Activated CD4-positive, alpha-beta T cell treated with anti-CD3 and anti-CD28 coated beads for 36 hours (primary cell): ENCODE measurements at regions not wholly inside any gene's neighbourhood (a gene's known extent, or its start where the extent isn't known, plus 50 kb on each side); places are given as distances from the start of the nearest gene placed in this dataset.
"Not testable (repeated sequence)": the region's sequence is repeated elsewhere in the genome, so short reads cannot be mapped to it uniquely, and the experiment has no call there.

Experiments used
- ATAC-seq: fragments of 200-7000 bp; cut with Tn5 transposase; one replicate; pipeline ENCODE4 v1.10.0; 2021; ENCODE audit warnings: mild to moderate bottlenecking, moderate library complexity
- CTCF ChIA-PET: fragments of 350-600 bp; sonication (Branson Sonifier 250); formaldehyde crosslinking; loops from one replicate; lab custom pipeline; 2021; ENCODE audit warnings: antibody characterized with exemption; lab: Charles Lee
- POLR2A ChIA-PET: fragments of 350-600 bp; sonication (Branson Sonifier 250); formaldehyde crosslinking; loops from one replicate; lab custom pipeline; 2021; ENCODE audit warnings: antibody characterized with exemption, inconsistent platforms; lab: Charles Lee
- DNase-seq: peaks from one replicate; pipeline ENCODE4 v3.0.0-alpha.2; 2020
- H3K27ac Mint-ChIP-seq: one replicate; pipeline ENCODE4 v1.8.0; 2021; ENCODE audit warnings: mixed read lengths
- H3K27me3 Mint-ChIP-seq: one replicate; pipeline ENCODE4 v1.8.0; 2021; ENCODE audit warnings: mixed read lengths
- H3K36me3 Mint-ChIP-seq: one replicate; pipeline ENCODE4 v1.8.0; 2021; ENCODE audit warnings: low read depth, mixed read lengths
- H3K4me1 Mint-ChIP-seq: one replicate; pipeline ENCODE4 v1.8.0; 2021; ENCODE audit warnings: mixed read lengths
- H3K4me3 Mint-ChIP-seq: one replicate; pipeline ENCODE4 v1.8.0; 2021; ENCODE audit warnings: mild to moderate bottlenecking, moderate library complexity, mixed read lengths
- H3K9me3 Mint-ChIP-seq: one replicate; pipeline ENCODE4 v1.8.0; 2021; ENCODE audit warnings: low read depth, mixed read lengths
- intact Hi-C, 2 experiments: fragments of 100-400 bp; cut with DNase I in 1 of 2; cut with micrococcal nuclease in 1 of 2; formaldehyde crosslinking; loops; one replicate each; pipeline versions ENCODE4 v1.14.2 to v1.15.1; 2022 to 2024; cut with DNase I, micrococcal nuclease

GRCh38 chr14:106129904-106130661, 603.7 kb downstream of the TMEM121 start:
- CTCF ChIA-PET, result interaction anchor here (0.7 to 1.7 kb wide), 4 partner anchors 11 to 287 kb away, joined by 3 to 6 read pairs (median 4); no protein-coding TSS in a partner anchor
- H3K9me3 Mint-ChIP-seq, H3K36me3 Mint-ChIP-seq, ATAC-seq, H3K4me3 Mint-ChIP-seq, DNase-seq, H3K27me3 Mint-ChIP-seq, POLR2A ChIA-PET, H3K27ac Mint-ChIP-seq: not testable (repeated sequence)
- peaks cover 37% of the 10 kb centered on the region for H3K4me1 Mint-ChIP-seq
- intact Hi-C loops, result loop anchor here in 1 of 2 experiments (10.0 kb wide), 1 partner anchor 635 kb away; no protein-coding TSS in a partner anchor

GRCh38 chr14:106133126-106133525, 606.7 kb downstream of the TMEM121 start:
- ATAC-seq (peak; percentile 70), DNase-seq (peak; percentile 54)
- CTCF ChIA-PET, result interaction anchor here (0.6 to 0.8 kb wide), 2 partner anchors 241 to 1137 kb away, joined by 3 to 4 read pairs; no protein-coding TSS in a partner anchor

GRCh38 chr14:106134886-106135285, 608.5 kb downstream of the TMEM121 start:
- CTCF ChIA-PET, result interaction anchor here (1.0 to 1.9 kb wide), 2 partner anchors 17 to 100 kb away, joined by 3 read pairs; no protein-coding TSS in a partner anchor
- Mint-ChIP-seq H3K9me3 (no peaks in the 10 kb centered on the region), H3K27ac (no peak overlapping the region), H3K4me1 (peaks cover 28% of the 10 kb centered on the region), H3K36me3 (no peaks in the 10 kb centered on the region), H3K4me3 (no peak overlapping the region), H3K27me3 (peaks cover 2% of the 10 kb centered on the region)
- intact Hi-C loops, result loop anchor here in 1 of 2 experiments (10.0 kb wide), 1 partner anchor 630 kb away; no protein-coding TSS in a partner anchor
- DNase-seq, result no peak
- no peak for ATAC-seq
- POLR2A ChIA-PET, result no interaction called here

More at GRCh38 chr14:106133126-106133525, 606.7 kb downstream of the TMEM121 start:
- H3K9me3 Mint-ChIP-seq, H3K36me3 Mint-ChIP-seq, H3K27me3 Mint-ChIP-seq, H3K4me3 Mint-ChIP-seq, H3K27ac Mint-ChIP-seq, POLR2A ChIA-PET: not testable (repeated sequence)
- peaks cover 40% of the 10 kb centered on the region for H3K4me1 Mint-ChIP-seq
- intact Hi-C loops, result loop anchor here in 1 of 2 experiments (10.0 kb wide), 1 partner anchor 632 kb away; no protein-coding TSS in a partner anchor

- Mint-ChIP-seq H3K9me3 (no peaks in the 10 kb centered on the region), H3K27ac (no peak overlapping the region), H3K4me1 (peaks cover 16% of the 10 kb centered on the region), H3K4me3 (no peak overlapping the region), H3K36me3 (no peaks in the 10 kb centered on the region), H3K27me3 (no peaks in the 10 kb centered on the region)
- ChIA-PET CTCF (interaction anchor here (0.6 to 1.4 kb wide), 14 partner anchors 10 to 275 kb away, joined by 3 to 6 read pairs (median 4); no protein-coding TSS in a partner anchor), POLR2A (no interaction called here)
- peak; percentile 26 for ATAC-seq
- intact Hi-C loops, result no loop called here
- peak; percentile 83 for DNase-seq
Observed at GRCh38 chr14:106141242-106142220, 615.1 kb downstream of the TMEM121 start.

- CTCF ChIA-PET, result interaction anchor here (0.7 to 1.9 kb wide), 2 partner anchors 131 to 469 kb away, joined by 3 to 4 read pairs; no protein-coding TSS in a partner anchor
- POLR2A ChIA-PET, intact Hi-C loops, ATAC-seq, H3K36me3 Mint-ChIP-seq, H3K27me3 Mint-ChIP-seq, H3K9me3 Mint-ChIP-seq, H3K27ac Mint-ChIP-seq, H3K4me3 Mint-ChIP-seq: not testable (repeated sequence)
- H3K4me1 Mint-ChIP-seq, result peaks cover 26% of the 10 kb centered on the region
- DNase-seq, result peak; percentile 30
Observed at GRCh38 chr14:106145731-106146130, 619.3 kb downstream of the TMEM121 start.

- peak; percentile 89 for DNase-seq
- ATAC-seq, intact Hi-C loops, POLR2A ChIA-PET, H3K27ac Mint-ChIP-seq, H3K4me1 Mint-ChIP-seq, H3K36me3 Mint-ChIP-seq, H3K4me3 Mint-ChIP-seq, H3K27me3 Mint-ChIP-seq, H3K9me3 Mint-ChIP-seq: not testable (repeated sequence)
- CTCF ChIA-PET, result interaction anchor here (0.6 to 2.5 kb wide), 9 partner anchors 9 to 155 kb away, joined by 3 to 9 read pairs (median 3); no protein-coding TSS in a partner anchor
Observed at GRCh38 chr14:106153362-106153955, 627.1 kb downstream of the TMEM121 start.

- Mint-ChIP-seq H3K27ac (no peak overlapping the region), H3K4me1 (peaks cover 17% of the 10 kb centered on the region), H3K36me3 (no peaks in the 10 kb centered on the region), H3K27me3 (peaks cover 6% of the 10 kb centered on the region), H3K9me3 (no peaks in the 10 kb centered on the region), H3K4me3 (no peak overlapping the region)
- intact Hi-C loops, result no loop called here
- ChIA-PET POLR2A (no interaction called here), CTCF (interaction anchor here (0.5 to 1.8 kb wide), 12 partner anchors 9 to 493 kb away, joined by 3 to 6 read pairs (median 3); no protein-coding TSS in a partner anchor)
- DNase-seq, result no peak
- ATAC-seq, result no peak
Observed at GRCh38 chr14:106163316-106163715, 636.9 kb downstream of the TMEM121 start.

GRCh38 chr14:106163812-106164211, 637.4 kb downstream of the TMEM121 start:
- H3K4me1 Mint-ChIP-seq, result peaks cover 17% of the 10 kb centered on the region
- H3K27me3 Mint-ChIP-seq, POLR2A ChIA-PET, H3K9me3 Mint-ChIP-seq, H3K36me3 Mint-ChIP-seq, H3K27ac Mint-ChIP-seq, intact Hi-C loops, H3K4me3 Mint-ChIP-seq, DNase-seq, ATAC-seq: not testable (repeated sequence)
- CTCF ChIA-PET, result interaction anchor here (0.5 to 1.8 kb wide), 12 partner anchors 8 to 493 kb away, joined by 3 to 6 read pairs (median 3); no protein-coding TSS in a partner anchor

GRCh38 chr14:106166232-106166631, 639.8 kb downstream of the TMEM121 start:
- Mint-ChIP-seq H3K4me3 (no peak overlapping the region), H3K36me3 (no peaks in the 10 kb centered on the region), H3K27me3 (peaks cover 6% of the 10 kb centered on the region), H3K9me3 (no peaks in the 10 kb centered on the region), H3K27ac (no peak overlapping the region), H3K4me1 (peaks cover 30% of the 10 kb centered on the region)
- no peak for DNase-seq
- CTCF ChIA-PET, result no interaction called here
- no peak for ATAC-seq
- POLR2A ChIA-PET, result no interaction called here
- intact Hi-C loops, result no loop called here

- no peaks in the 10 kb centered on the region for H3K9me3 Mint-ChIP-seq
- no peak for ATAC-seq
- no peaks in the 10 kb centered on the region for H3K36me3 Mint-ChIP-seq
- DNase-seq, result no peak
- peaks cover 33% of the 10 kb centered on the region for H3K4me1 Mint-ChIP-seq
- peaks cover 6% of the 10 kb centered on the region for H3K27me3 Mint-ChIP-seq
- CTCF ChIA-PET, result no interaction called here
- H3K27ac Mint-ChIP-seq, result no peak overlapping the region
- no peak overlapping the region for H3K4me3 Mint-ChIP-seq
- POLR2A ChIA-PET, result no interaction called here
- intact Hi-C loops, result no loop called here
Observed at GRCh38 chr14:106166650-106167204, 640.3 kb downstream of the TMEM121 start.
